K562 (cell line): ENCODE measurements at regions not wholly inside any gene's neighbourhood (a gene's known extent, or its start where the extent isn't known, plus 50 kb on each side); places are given as distances from the start of the nearest gene placed in this dataset.

Experiments
- CREB1 ChIP-seq, 2 experiments: sonication (generic) in 1 of 2; formaldehyde crosslinking in 1 of 2; IDR thresholded peaks; 2 replicates each; pipeline versions ENCODE4 v1.6.1 to v1.8.0; 2012 to 2022; ENCODE audit warnings: inconsistent platforms in 1 of 2, mild to moderate bottlenecking in 1 of 2, missing genetic modification reagents in 1 of 2, moderate library complexity in 1 of 2
- GTF2B ChIP-seq: IDR thresholded peaks from 2 replicates; pipeline ENCODE4 v1.6.1; 2011; ENCODE audit not compliant: insufficient read length; ENCODE audit errors: extremely low read depth
- MXI1 ChIP-seq: IDR thresholded peaks from 2 replicates; pipeline ENCODE4 v1.6.1; 2011; ENCODE audit warnings: low read depth, mild to moderate bottlenecking, improper control_type of control experiment, low read length
- PTRF ChIP-seq: fragments of 450-650 bp; IDR thresholded peaks from 2 replicates; pipeline ENCODE4 v1.6.1; 2016; ENCODE audit warnings: mild to moderate bottlenecking, missing genetic modification characterization, missing compliant biosample characterization
- RAD21 ChIP-seq, 2 experiments: fragments of 250-450 bp in 1 of 2; fragments of 450-650 bp in 1 of 2; sonication (Bioruptor Pico) in 1 of 2; formaldehyde crosslinking in 1 of 2; IDR thresholded peaks in 1 of 2; conservative IDR thresholded peaks in 1 of 2; 2 replicates each; pipeline versions ENCODE4 v1.4.0 to v1.8.0; 2020 to 2022; ENCODE audit warnings: mild to moderate bottlenecking in 2 of 2, moderate library complexity in 1 of 2
- ZNF165 ChIP-seq: fragments of 250-450 bp; sonication (Bioruptor Pico); IDR thresholded peaks from 2 replicates; pipeline ENCODE4 v1.4.0; 2020; ENCODE audit warnings: borderline replicate concordance

- no peak for TF ChIP-seq RAD21 (CRISPR knock-in tag; conservative IDR thresholded peaks at IDR 0.05 in 1 of 2, IDR thresholded peaks at IDR 0.05 in 1 of 2)
- TF ChIP-seq GTF2B: no peak
- TF ChIP-seq ZNF165 (CRISPR knock-in tag): no peak
- TF ChIP-seq CREB1 (IDR thresholded peaks at IDR 0.05): no peak
- no peak for TF ChIP-seq CREB1 (CRISPR knock-in tag; IDR thresholded peaks at IDR 0.05)
- no peak for TF ChIP-seq MXI1
- no peak for TF ChIP-seq PTRF (tag)
Measured at GRCh38 chr2:51208521-51208920, 176.6 kb upstream of the NRXN1 start.
